K562 (cell line): ENCODE measurements at regions not wholly inside any gene's neighbourhood (a gene's known extent, or its start where the extent isn't known, plus 50 kb on each side); places are given as distances from the start of the nearest gene placed in this dataset.
A peak's percentile ranks its signal among the peaks of the same experiment; 100 is the strongest.

ENCODE experiments used
- BRF1 ChIP-seq: IDR thresholded peaks from 3 replicates; pipeline ENCODE4 v1.6.1; 2011; ENCODE audit warnings: borderline replicate concordance, mild to moderate bottlenecking; ENCODE audit not compliant: insufficient read length; ENCODE audit errors: extremely low read depth
- ESRRB ChIP-seq: fragments of 250-450 bp; sonication (Bioruptor Pico); IDR thresholded peaks from 2 replicates; pipeline ENCODE4 v1.5.0; 2020; ENCODE audit warnings: mild to moderate bottlenecking, moderate library complexity, borderline replicate concordance
- GABPB1 ChIP-seq: sonication (generic); formaldehyde crosslinking; IDR thresholded peaks from 2 replicates; pipeline ENCODE4 v1.8.0; 2022; ENCODE audit warnings: mild to moderate bottlenecking, missing genetic modification reagents
- HDAC1 ChIP-seq, 2 experiments: fragments of 450-650 bp; IDR thresholded peaks; 2 replicates each; pipeline ENCODE4 v1.6.1; 2016 to 2017; ENCODE audit warnings: inconsistent platforms in 1 of 2, mild to moderate bottlenecking in 1 of 2, moderate library complexity in 1 of 2
- IRF2 ChIP-seq: sonication (generic); formaldehyde crosslinking; IDR thresholded peaks from 2 replicates; pipeline ENCODE4 v1.8.1; 2022; ENCODE audit warnings: mild to moderate bottlenecking, missing genetic modification reagents
- JUND ChIP-seq, 2 experiments: IDR thresholded peaks; 2 replicates in 1 of 2; 3 replicates in 1 of 2; pipeline ENCODE4 v1.6.1; 2011; ENCODE audit warnings: borderline replicate concordance in 2 of 2, low read depth in 2 of 2, low read length in 2 of 2, improper control_type of control experiment in 1 of 2, missing biosample characterization in 1 of 2, missing genetic modification characterization in 1 of 2, missing genetic modification reagents in 1 of 2
- LCOR ChIP-seq: sonication (generic); formaldehyde crosslinking; IDR thresholded peaks from 2 replicates; pipeline ENCODE4 v1.8.0; 2022; ENCODE audit warnings: mild to moderate bottlenecking, missing genetic modification reagents
- MAFG ChIP-seq: fragments of 450-650 bp; conservative IDR thresholded peaks from 2 replicates; pipeline ENCODE4 v1.6.1; 2016; ENCODE audit warnings: missing genetic modification characterization, missing compliant biosample characterization
- NR1H2 ChIP-seq: sonication (generic); formaldehyde crosslinking; IDR thresholded peaks from 2 replicates; pipeline ENCODE4 v1.4.0; 2020; ENCODE audit warnings: mild to moderate bottlenecking, missing genetic modification reagents
- RBM15 ChIP-seq: fragments of 200-400 bp; formaldehyde crosslinking; IDR thresholded peaks from 2 replicates; pipeline ENCODE4 v1.6.1; 2018; ENCODE audit warnings: mild to moderate bottlenecking, low read length, moderate library complexity; ENCODE audit not compliant: insufficient read depth
- TGIF2 ChIP-seq: sonication (generic); formaldehyde crosslinking; IDR thresholded peaks from 2 replicates; pipeline ENCODE4 v1.8.1; 2022; ENCODE audit warnings: mild to moderate bottlenecking, missing genetic modification reagents, moderate library complexity
- ZNF217 ChIP-seq: sonication (generic); formaldehyde crosslinking; IDR thresholded peaks from 2 replicates; pipeline ENCODE4 v1.8.0; 2022; ENCODE audit warnings: mild to moderate bottlenecking, missing genetic modification reagents
- ZNF668 ChIP-seq: fragments of 250-450 bp; sonication (Bioruptor Pico); IDR thresholded peaks from 2 replicates; pipeline ENCODE4 v1.8.0; 2022; ENCODE audit warnings: mild to moderate bottlenecking, inconsistent platforms
- TF ChIP-seq, protein P1 (sequence below): fragments of 250-450 bp; sonication (Bioruptor Pico); IDR thresholded peaks from 2 replicates; pipeline ENCODE4 v1.4.0; 2020; ENCODE audit warnings: mild to moderate bottlenecking, moderate library complexity
- TF ChIP-seq, protein P2 (sequence below), 2 experiments: fragments of 450-650 bp in 1 of 2; sonication (generic) in 1 of 2; formaldehyde crosslinking in 1 of 2; IDR thresholded peaks in 1 of 2; conservative IDR thresholded peaks in 1 of 2; 2 replicates each; pipeline versions ENCODE4 v1.6.1 to v1.8.1; 2016 to 2023; ENCODE audit warnings: mild to moderate bottlenecking in 2 of 2, moderate library complexity in 2 of 2, inconsistent platforms in 1 of 2, missing genetic modification reagents in 1 of 2
- TF ChIP-seq, protein P3 (sequence below): IDR thresholded peaks from 3 replicates; pipeline ENCODE4 v1.6.1; 2011; ENCODE audit warnings: borderline replicate concordance, mild to moderate bottlenecking, moderate library complexity; ENCODE audit not compliant: insufficient read length; ENCODE audit errors: extremely low read depth
- TF ChIP-seq, protein P4 (sequence below): fragments of 250-450 bp; sonication (Bioruptor Pico); IDR thresholded peaks from 2 replicates; pipeline ENCODE4 v1.5.0; 2021

DNA sequence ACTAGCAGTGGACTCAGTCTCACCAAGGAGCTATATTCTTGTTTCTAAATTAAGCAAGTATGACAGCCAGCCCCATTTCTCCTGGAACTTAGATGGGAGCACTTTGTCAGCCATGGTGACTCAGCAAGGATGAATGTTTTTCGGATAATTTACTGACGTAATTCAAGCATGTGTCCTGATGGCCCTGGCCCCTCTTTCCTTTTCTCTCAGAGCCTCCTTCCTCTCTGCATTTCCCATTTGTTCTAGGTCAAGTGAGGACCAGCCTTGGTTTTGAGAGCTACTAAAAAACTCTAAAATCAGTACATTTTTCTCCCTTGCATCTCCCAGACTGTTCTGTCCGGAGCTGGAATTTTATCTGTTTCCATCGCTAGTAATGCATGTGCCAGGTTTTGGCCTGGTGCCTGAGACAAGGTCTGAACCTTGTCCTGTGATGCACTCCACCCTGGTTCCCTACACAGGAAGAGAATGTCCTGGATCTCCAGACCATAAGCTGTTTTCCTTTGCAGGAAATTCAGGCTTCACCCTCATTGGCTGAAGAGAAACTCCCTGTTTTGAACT, 256.6 kb upstream of the ROPN1 start (continued):
- TF ChIP-seq, protein P1, sequence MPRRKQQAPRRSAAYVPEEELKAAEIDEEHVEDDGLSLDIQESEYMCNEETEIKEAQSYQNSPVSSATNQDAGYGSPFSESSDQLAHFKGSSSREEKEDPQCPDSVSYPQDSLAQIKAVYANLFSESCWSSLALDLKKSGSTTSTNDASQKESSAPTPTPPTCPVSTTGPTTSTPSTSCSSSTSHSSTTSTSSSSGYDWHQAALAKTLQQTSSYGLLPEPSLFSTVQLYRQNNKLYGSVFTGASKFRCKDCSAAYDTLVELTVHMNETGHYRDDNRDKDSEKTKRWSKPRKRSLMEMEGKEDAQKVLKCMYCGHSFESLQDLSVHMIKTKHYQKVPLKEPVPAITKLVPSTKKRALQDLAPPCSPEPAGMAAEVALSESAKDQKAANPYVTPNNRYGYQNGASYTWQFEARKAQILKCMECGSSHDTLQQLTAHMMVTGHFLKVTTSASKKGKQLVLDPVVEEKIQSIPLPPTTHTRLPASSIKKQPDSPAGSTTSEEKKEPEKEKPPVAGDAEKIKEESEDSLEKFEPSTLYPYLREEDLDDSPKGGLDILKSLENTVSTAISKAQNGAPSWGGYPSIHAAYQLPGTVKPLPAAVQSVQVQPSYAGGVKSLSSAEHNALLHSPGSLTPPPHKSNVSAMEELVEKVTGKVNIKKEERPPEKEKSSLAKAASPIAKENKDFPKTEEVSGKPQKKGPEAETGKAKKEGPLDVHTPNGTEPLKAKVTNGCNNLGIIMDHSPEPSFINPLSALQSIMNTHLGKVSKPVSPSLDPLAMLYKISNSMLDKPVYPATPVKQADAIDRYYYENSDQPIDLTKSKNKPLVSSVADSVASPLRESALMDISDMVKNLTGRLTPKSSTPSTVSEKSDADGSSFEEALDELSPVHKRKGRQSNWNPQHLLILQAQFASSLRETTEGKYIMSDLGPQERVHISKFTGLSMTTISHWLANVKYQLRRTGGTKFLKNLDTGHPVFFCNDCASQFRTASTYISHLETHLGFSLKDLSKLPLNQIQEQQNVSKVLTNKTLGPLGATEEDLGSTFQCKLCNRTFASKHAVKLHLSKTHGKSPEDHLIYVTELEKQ (CRISPR knock-in tag) = no peak
- no peak for TF ChIP-seq LCOR (CRISPR knock-in tag)
- peak; percentile 43; the same call in 1 of the 2 replicates for TF ChIP-seq MAFG (tag)
- TF ChIP-seq NR1H2 = no peak
- no peak for TF ChIP-seq GABPB1 (CRISPR knock-in tag)
- TF ChIP-seq, protein P2, sequence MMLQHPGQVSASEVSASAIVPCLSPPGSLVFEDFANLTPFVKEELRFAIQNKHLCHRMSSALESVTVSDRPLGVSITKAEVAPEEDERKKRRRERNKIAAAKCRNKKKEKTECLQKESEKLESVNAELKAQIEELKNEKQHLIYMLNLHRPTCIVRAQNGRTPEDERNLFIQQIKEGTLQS (IDR thresholded peaks at IDR 0.05) = peak; percentile 35; the same call in 1 of the 2 replicates
- TF ChIP-seq, protein P2 (CRISPR knock-in tag; conservative IDR thresholded peaks at IDR 0.05) = no peak
- 0 out of 2 replicates have a peak, but pooled peaks have one; percentile 9 for TF ChIP-seq JUND (IDR thresholded peaks at IDR 0.05; ENCODE audit: borderline replicate concordance, low read depth, low read length)
- no peak for TF ChIP-seq JUND (tag; IDR thresholded peaks at IDR 0.05; ENCODE audit: borderline replicate concordance, low read depth, low read length)
- TF ChIP-seq ESRRB = no peak
- TF ChIP-seq, protein P3, sequence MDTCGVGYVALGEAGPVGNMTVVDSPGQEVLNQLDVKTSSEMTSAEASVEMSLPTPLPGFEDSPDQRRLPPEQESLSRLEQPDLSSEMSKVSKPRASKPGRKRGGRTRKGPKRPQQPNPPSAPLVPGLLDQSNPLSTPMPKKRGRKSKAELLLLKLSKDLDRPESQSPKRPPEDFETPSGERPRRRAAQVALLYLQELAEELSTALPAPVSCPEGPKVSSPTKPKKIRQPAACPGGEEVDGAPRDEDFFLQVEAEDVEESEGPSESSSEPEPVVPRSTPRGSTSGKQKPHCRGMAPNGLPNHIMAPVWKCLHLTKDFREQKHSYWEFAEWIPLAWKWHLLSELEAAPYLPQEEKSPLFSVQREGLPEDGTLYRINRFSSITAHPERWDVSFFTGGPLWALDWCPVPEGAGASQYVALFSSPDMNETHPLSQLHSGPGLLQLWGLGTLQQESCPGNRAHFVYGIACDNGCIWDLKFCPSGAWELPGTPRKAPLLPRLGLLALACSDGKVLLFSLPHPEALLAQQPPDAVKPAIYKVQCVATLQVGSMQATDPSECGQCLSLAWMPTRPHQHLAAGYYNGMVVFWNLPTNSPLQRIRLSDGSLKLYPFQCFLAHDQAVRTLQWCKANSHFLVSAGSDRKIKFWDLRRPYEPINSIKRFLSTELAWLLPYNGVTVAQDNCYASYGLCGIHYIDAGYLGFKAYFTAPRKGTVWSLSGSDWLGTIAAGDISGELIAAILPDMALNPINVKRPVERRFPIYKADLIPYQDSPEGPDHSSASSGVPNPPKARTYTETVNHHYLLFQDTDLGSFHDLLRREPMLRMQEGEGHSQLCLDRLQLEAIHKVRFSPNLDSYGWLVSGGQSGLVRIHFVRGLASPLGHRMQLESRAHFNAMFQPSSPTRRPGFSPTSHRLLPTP = no peak
- TF ChIP-seq, protein P4, sequence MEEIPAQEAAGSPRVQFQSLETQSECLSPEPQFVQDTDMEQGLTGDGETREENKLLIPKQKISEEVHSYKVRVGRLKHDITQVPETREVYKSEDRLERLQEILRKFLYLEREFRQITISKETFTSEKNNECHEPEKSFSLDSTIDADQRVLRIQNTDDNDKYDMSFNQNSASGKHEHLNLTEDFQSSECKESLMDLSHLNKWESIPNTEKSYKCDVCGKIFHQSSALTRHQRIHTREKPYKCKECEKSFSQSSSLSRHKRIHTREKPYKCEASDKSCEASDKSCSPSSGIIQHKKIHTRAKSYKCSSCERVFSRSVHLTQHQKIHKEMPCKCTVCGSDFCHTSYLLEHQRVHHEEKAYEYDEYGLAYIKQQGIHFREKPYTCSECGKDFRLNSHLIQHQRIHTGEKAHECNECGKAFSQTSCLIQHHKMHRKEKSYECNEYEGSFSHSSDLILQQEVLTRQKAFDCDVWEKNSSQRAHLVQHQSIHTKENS (CRISPR knock-in tag) = no peak
- TF ChIP-seq RBM15 = no peak
- no peak for TF ChIP-seq ZNF668
- TF ChIP-seq TGIF2 (CRISPR knock-in tag) = no peak
- no peak for TF ChIP-seq IRF2
- no peak for TF ChIP-seq ZNF217 (CRISPR knock-in tag)
- TF ChIP-seq BRF1 = no peak
- TF ChIP-seq HDAC1 (IDR thresholded peaks at IDR 0.05) = no peak
